SK-N-SH (cell line): ENCODE measurements at regions not wholly inside any gene's neighbourhood (a gene's known extent, or its start where the extent isn't known, plus 50 kb on each side); places are given as distances from the start of the nearest gene placed in this dataset.

ENCODE experiments used
- CTCF ChIA-PET: fragments of 300-600, 350-600 bp; formaldehyde crosslinking; extraction: SDS; loops from one replicate; lab custom pipeline; 2021; lab: Yijun Ruan, JAX
- POLR2A ChIA-PET: fragments of 350-600 bp; sonication (Branson Sonifier 250); formaldehyde crosslinking; extraction: SDS; loops from one replicate; lab custom pipeline; 2020; ENCODE audit warnings: antibody characterized with exemption, inconsistent platforms; lab: Yijun Ruan, JAX
- DNase-seq: peaks from one replicate; pipeline ENCODE4 v3.0.0; 2012
- H2AFZ ChIP-seq: fragments of 200-600 bp; sonication (generic); 2 replicates; pipeline ENCODE4 v1.8.1; 2016; ENCODE audit warnings: antibody characterized with exemption, mild to moderate bottlenecking, low read depth
- H3F3A ChIP-seq: fragments of 200-600 bp; sonication (generic); replicated peaks from 2 replicates; pipeline ENCODE3; 2016; ENCODE audit warnings: antibody characterized with exemption, mild to moderate bottlenecking; ENCODE audit not compliant: insufficient read depth
- H3K27ac ChIP-seq, 2 experiments: fragments of 200-500 bp in 1 of 2; fragments of 200-600 bp in 1 of 2; sonication (Bioruptor generic) in 1 of 2; sonication (generic), shearing (Covaris generic) in 1 of 2; 2 replicates each; pipeline versions ENCODE4 v1.5.1 to v1.6.1; 2014 to 2016; ENCODE audit warnings: low read depth in 2 of 2, inconsistent platforms in 1 of 2, low read length in 1 of 2, mild to moderate bottlenecking in 1 of 2, mixed read lengths in 1 of 2
- H3K27me3 ChIP-seq: fragments of 200-600 bp; sonication (generic), shearing (Covaris generic); 2 replicates; pipeline ENCODE4 v1.6.1; 2016; ENCODE audit warnings: mixed run types; ENCODE audit not compliant: insufficient read depth
- H3K36me3 ChIP-seq, 2 experiments: fragments of 200-500 bp in 1 of 2; fragments of 200-600 bp in 1 of 2; sonication (Bioruptor generic) in 1 of 2; sonication (generic) in 1 of 2; replicated peaks in 1 of 2; 2 replicates each; pipeline versions ENCODE3 to v1.5.1; 2014 to 2016; ENCODE audit warnings: low read length in 1 of 2, mild to moderate bottlenecking in 1 of 2; ENCODE audit not compliant: insufficient read depth in 2 of 2, control insufficient read depth in 1 of 2
- H3K4me1 ChIP-seq, 2 experiments: fragments of 200-500 bp in 1 of 2; fragments of 200-600 bp in 1 of 2; sonication (Bioruptor generic) in 1 of 2; sonication (generic), shearing (Covaris generic) in 1 of 2; 2 replicates each; pipeline versions ENCODE4 v1.5.1 to v1.6.1; 2014 to 2016; ENCODE audit warnings: low read depth in 1 of 2, low read length in 1 of 2, mixed run types in 1 of 2; ENCODE audit not compliant: insufficient read depth in 2 of 2, control insufficient read depth in 1 of 2
- H3K4me2 ChIP-seq: fragments of 200-600 bp; sonication (generic), shearing (Covaris generic); 2 replicates; pipeline ENCODE4 v1.6.1; 2017; ENCODE audit warnings: mixed run types
- H3K4me3 ChIP-seq, 2 experiments: fragments of 200-500 bp in 1 of 2; fragments of 200-600 bp in 1 of 2; sonication (Bioruptor generic) in 1 of 2; sonication (generic), shearing (Covaris generic) in 1 of 2; 2 replicates each; pipeline versions ENCODE4 v1.5.1 to v1.8.1; 2014 to 2016; ENCODE audit warnings: low read depth in 2 of 2, inconsistent platforms in 1 of 2, low read length in 1 of 2, mild to moderate bottlenecking in 1 of 2, mixed read lengths in 1 of 2, moderate library complexity in 1 of 2
- H3K79me2 ChIP-seq: fragments of 200-600 bp; sonication (generic); 2 replicates; pipeline ENCODE4 v1.8.1; 2017; ENCODE audit warnings: mild to moderate bottlenecking; ENCODE audit not compliant: insufficient read depth
- H3K9ac ChIP-seq: fragments of 200-600 bp; sonication (generic); 2 replicates; pipeline ENCODE4 v1.6.1; 2017; ENCODE audit warnings: mixed run types
- H3K9me2 ChIP-seq: fragments of 200-600 bp; sonication (generic); 2 replicates; pipeline ENCODE4 v1.6.1; 2017; ENCODE audit warnings: mixed run types
- H3K9me3 ChIP-seq: fragments of 200-600 bp; sonication (generic); 2 replicates; pipeline ENCODE4 v1.6.1; 2017; ENCODE audit warnings: mixed run types, mild to moderate bottlenecking, moderate library complexity
- H4K20me1 ChIP-seq: fragments of 200-600 bp; sonication (generic); 2 replicates; pipeline ENCODE4 v1.6.1; 2017; ENCODE audit warnings: mild to moderate bottlenecking, mixed run types; ENCODE audit not compliant: insufficient read depth
- FOSL2 ChIP-seq: IDR thresholded peaks from 2 replicates; pipeline ENCODE4 v1.4.0; 2012; ENCODE audit warnings: low read depth, mild to moderate bottlenecking, moderate library complexity, borderline replicate concordance
- FOXJ3 ChIP-seq: sonication (generic); formaldehyde crosslinking; IDR thresholded peaks from 2 replicates; pipeline ENCODE4 v1.5.1; 2020; ENCODE audit warnings: mild to moderate bottlenecking, missing genetic modification reagents
- GABPA ChIP-seq: IDR thresholded peaks from 2 replicates; pipeline ENCODE4 v1.4.0; 2012; ENCODE audit warnings: low read depth, mild to moderate bottlenecking
- GATA2 ChIP-seq: sonication (generic); formaldehyde crosslinking; IDR thresholded peaks from 2 replicates; pipeline ENCODE4 v1.5.0; 2020; ENCODE audit warnings: mild to moderate bottlenecking, missing genetic modification reagents
- NFIC ChIP-seq: IDR thresholded peaks from 2 replicates; pipeline ENCODE4 v1.4.0; 2012; ENCODE audit warnings: borderline replicate concordance
- NRF1 ChIP-seq: IDR thresholded peaks from 2 replicates; pipeline ENCODE4 v1.6.1; 2012; ENCODE audit warnings: low read depth, mild to moderate bottlenecking, low read length
- POLR2AphosphoS5 ChIP-seq: IDR thresholded peaks from 2 replicates; pipeline ENCODE4 v1.6.1; 2012; ENCODE audit warnings: low read depth, low read length
- RCOR1 ChIP-seq: fragments of 150-350 bp; IDR thresholded peaks from 2 replicates; pipeline ENCODE4 v1.6.1; 2017; ENCODE audit warnings: antibody characterized with exemption, low read length
- REST ChIP-seq: IDR thresholded peaks from 2 replicates; pipeline ENCODE4 v1.6.1; 2012; ENCODE audit warnings: mild to moderate bottlenecking, low read depth, low read length, moderate library complexity
- SIN3A ChIP-seq: IDR thresholded peaks from 2 replicates; pipeline ENCODE4 v1.6.1; 2012; ENCODE audit warnings: low read depth, mild to moderate bottlenecking, low read length, moderate library complexity, borderline replicate concordance
- TAF1 ChIP-seq: IDR thresholded peaks from 2 replicates; pipeline ENCODE4 v1.6.1; 2012; ENCODE audit warnings: low read depth, mild to moderate bottlenecking, low read length, moderate library complexity, borderline replicate concordance
- TCF12 ChIP-seq: IDR thresholded peaks from 2 replicates; pipeline ENCODE4 v1.4.0; 2012
- TEAD4 ChIP-seq: IDR thresholded peaks from 2 replicates; pipeline ENCODE4 v1.4.0; 2012; ENCODE audit warnings: mild to moderate bottlenecking, borderline replicate concordance; ENCODE audit not compliant: insufficient read depth
- USF1 ChIP-seq: IDR thresholded peaks from 2 replicates; pipeline ENCODE4 v1.4.0; 2012; ENCODE audit warnings: low read depth, borderline replicate concordance
- ZBTB33 ChIP-seq: IDR thresholded peaks from 2 replicates; pipeline ENCODE4 v1.4.0; 2012; ENCODE audit warnings: low read depth, borderline replicate concordance
- WGBS: methylation state at CpG from one replicate; pipeline ENCODE4 v1.1.6; 2017; ENCODE audit warnings: low lambda C conversion rate; 5-methylcytosine and 5-hydroxymethylcytosine counted together
- TF ChIP-seq, protein P1 (sequence below): fragments of 150-350 bp; IDR thresholded peaks from 2 replicates; pipeline ENCODE4 v1.6.1; 2016; ENCODE audit warnings: mild to moderate bottlenecking, low read depth, low read length
- TF ChIP-seq, protein P2 (sequence below): fragments of 150-350 bp; IDR thresholded peaks from 2 replicates; pipeline ENCODE4 v1.6.1; 2017; ENCODE audit warnings: antibody characterized with exemption, low read length, low read depth, borderline replicate concordance

GRCh38 chr12:124491310-124491709 is 76.1 kb downstream of the NCOR2 start:
- no peak for DNase-seq
- POLR2A ChIA-PET, result no interaction called here
- H3K27ac ChIP-seq, result peak overlapping the region in 1 of 2 experiments; percentile 40; a peak in 2 of 4 replicates
- peaks cover 0 to 55% of the 10 kb centered on the region in 2 experiments; a peak in 1 of 4 replicates for H3K4me1 ChIP-seq
- peaks cover 13 to 39% of the 10 kb centered on the region in 2 experiments for H3K36me3 ChIP-seq
- no peaks in the 10 kb centered on the region for H3K27me3 ChIP-seq
- H3K9me2 ChIP-seq, result no peaks in the 10 kb centered on the region
- H3K9me3 ChIP-seq, result no peaks in the 10 kb centered on the region
- H2AFZ ChIP-seq, result no peak overlapping the region
- no peaks in the 10 kb centered on the region for H3F3A ChIP-seq
- WGBS, result 90% methylated on average over 7 of the region's 7 CpGs
- H3K9ac ChIP-seq, result no peak overlapping the region
- H3K79me2 ChIP-seq, result peaks cover 83% of the 10 kb centered on the region
- CTCF ChIA-PET, result interaction anchor here (0.7 to 2.0 kb wide), 2 partner anchors 71 to 92 kb away, joined by 3 to 5 read pairs; no protein-coding TSS in a partner anchor
- no peak for TF ChIP-seq USF1
- TF ChIP-seq TCF12, result no peak
- no peak for TF ChIP-seq ZBTB33
- TF ChIP-seq NRF1, result no peak
- TF ChIP-seq FOSL2, result no peak
- TF ChIP-seq, protein P1, sequence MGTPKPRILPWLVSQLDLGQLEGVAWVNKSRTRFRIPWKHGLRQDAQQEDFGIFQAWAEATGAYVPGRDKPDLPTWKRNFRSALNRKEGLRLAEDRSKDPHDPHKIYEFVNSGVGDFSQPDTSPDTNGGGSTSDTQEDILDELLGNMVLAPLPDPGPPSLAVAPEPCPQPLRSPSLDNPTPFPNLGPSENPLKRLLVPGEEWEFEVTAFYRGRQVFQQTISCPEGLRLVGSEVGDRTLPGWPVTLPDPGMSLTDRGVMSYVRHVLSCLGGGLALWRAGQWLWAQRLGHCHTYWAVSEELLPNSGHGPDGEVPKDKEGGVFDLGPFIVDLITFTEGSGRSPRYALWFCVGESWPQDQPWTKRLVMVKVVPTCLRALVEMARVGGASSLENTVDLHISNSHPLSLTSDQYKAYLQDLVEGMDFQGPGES, result no peak
- no peak for TF ChIP-seq TEAD4
- TF ChIP-seq POLR2AphosphoS5, result no peak
- TF ChIP-seq, protein P2, sequence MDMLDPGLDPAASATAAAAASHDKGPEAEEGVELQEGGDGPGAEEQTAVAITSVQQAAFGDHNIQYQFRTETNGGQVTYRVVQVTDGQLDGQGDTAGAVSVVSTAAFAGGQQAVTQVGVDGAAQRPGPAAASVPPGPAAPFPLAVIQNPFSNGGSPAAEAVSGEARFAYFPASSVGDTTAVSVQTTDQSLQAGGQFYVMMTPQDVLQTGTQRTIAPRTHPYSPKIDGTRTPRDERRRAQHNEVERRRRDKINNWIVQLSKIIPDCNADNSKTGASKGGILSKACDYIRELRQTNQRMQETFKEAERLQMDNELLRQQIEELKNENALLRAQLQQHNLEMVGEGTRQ, result no peak
- TF ChIP-seq TAF1, result no peak
- TF ChIP-seq REST, result no peak
- TF ChIP-seq NFIC, result no peak
- TF ChIP-seq FOXJ3 (CRISPR knock-in tag), result no peak
- no peak for TF ChIP-seq GATA2
- TF ChIP-seq RCOR1, result no peak
- TF ChIP-seq GABPA, result no peak
- no peak for TF ChIP-seq SIN3A
- peaks cover 100% of the 10 kb centered on the region for H4K20me1 ChIP-seq
- no peak overlapping the region for H3K4me3 ChIP-seq
- no peak overlapping the region for H3K4me2 ChIP-seq
